ENCODE measurements at regions not wholly inside any gene's neighbourhood (a gene's known extent, or its start where the extent isn't known, plus 50 kb on each side); places are given as distances from the start of the nearest gene placed in this dataset.

- no peak for DNase-seq (ENCODE audit: low read depth)
Measured at GRCh38 chr22:44613196-44613595, 88.8 kb upstream of the PRR5 start.

- DNase-seq (ENCODE audit: low read depth): no peak
Measured at GRCh38 chr22:44611880-44612496, 90.0 kb upstream of the PRR5 start.

- no peak for DNase-seq (ENCODE audit: low read depth)
Measured at GRCh38 chr22:44610071-44610470, 91.9 kb upstream of the PRR5 start.

- DNase-seq (ENCODE audit: low read depth): no peak
Measured at GRCh38 chr22:44609400-44609988, 92.5 kb upstream of the PRR5 start.

- no peak for DNase-seq (ENCODE audit: low read depth)
Measured at GRCh38 chr22:44608597-44609399, 93.2 kb upstream of the PRR5 start.

- DNase-seq (ENCODE audit: low read depth): no peak
Measured at GRCh38 chr22:44606126-44606525, 95.9 kb upstream of the PRR5 start.

GRCh38 chr22:44605486-44605885 lies 96.5 kb upstream of the PRR5 start:
- no peak for DNase-seq (ENCODE audit: low read depth)

GRCh38 chr22:44604991-44605390 lies 97.0 kb upstream of the PRR5 start:
- no peak for DNase-seq (ENCODE audit: low read depth)

- no peak for DNase-seq (ENCODE audit: low read depth)
Measured at GRCh38 chr22:44604455-44604854, 97.5 kb upstream of the PRR5 start.

- no peak for DNase-seq (ENCODE audit: low read depth)
Measured at GRCh38 chr22:44603767-44604166, 98.2 kb upstream of the PRR5 start.

- no peak for DNase-seq (ENCODE audit: low read depth)
Measured at GRCh38 chr22:44601725-44602124, 100.3 kb upstream of the PRR5 start.

GRCh38 chr22:44601189-44601588 lies 100.8 kb upstream of the PRR5 start:
- no peak for DNase-seq (ENCODE audit: low read depth)

- no peak for DNase-seq (ENCODE audit: low read depth)
Measured at GRCh38 chr22:44600207-44600785, 101.7 kb upstream of the PRR5 start.

GRCh38 chr22:44599500-44600140 lies 101.6 kb upstream of the RTL6 start:
- no peak for DNase-seq (ENCODE audit: low read depth)

GRCh38 chr22:44599084-44599483 lies 101.1 kb upstream of the RTL6 start:
- no peak for DNase-seq (ENCODE audit: low read depth)

GRCh38 chr22:44597616-44598015 lies 99.6 kb upstream of the RTL6 start:
- DNase-seq (ENCODE audit: low read depth): no peak

GRCh38 chr22:44596396-44597125 lies 98.5 kb upstream of the RTL6 start:
- no peak for DNase-seq (ENCODE audit: low read depth)

GRCh38 chr22:44595841-44596341 lies 97.9 kb upstream of the RTL6 start:
- no peak for DNase-seq (ENCODE audit: low read depth)

GRCh38 chr22:44594951-44595350 lies 96.9 kb upstream of the RTL6 start:
- DNase-seq (ENCODE audit: low read depth): no peak

GRCh38 chr22:44592824-44593148 lies 94.8 kb upstream of the RTL6 start:
- DNase-seq (ENCODE audit: low read depth): no peak

GRCh38 chr22:44592126-44592823 lies 94.2 kb upstream of the RTL6 start:
- no peak for DNase-seq (ENCODE audit: low read depth)
